ENCODE measurements at regions not wholly inside any gene's neighbourhood (a gene's known extent, or its start where the extent isn't known, plus 50 kb on each side); places are given as distances from the start of the nearest gene placed in this dataset.

DNA sequence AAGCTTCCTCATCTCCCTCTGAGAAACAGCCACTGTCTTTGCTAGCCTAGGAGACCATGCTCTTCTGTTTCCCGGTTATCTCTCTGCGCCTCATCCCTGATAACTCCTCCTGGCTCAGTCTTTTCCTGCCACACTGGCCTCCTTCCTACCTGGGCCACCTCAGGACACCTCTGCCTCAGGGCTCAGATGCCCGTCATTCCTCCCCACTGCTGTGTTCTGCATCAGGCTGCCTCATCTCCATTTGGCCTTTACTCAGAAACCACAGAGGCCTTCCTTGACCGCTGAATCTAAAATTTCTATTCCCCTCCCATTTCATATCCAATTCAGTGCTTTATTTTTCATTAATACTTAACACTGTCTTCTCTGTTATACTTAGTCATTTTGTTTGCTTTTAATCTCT, 311.0 kb upstream of the RGS6 start:
- Mint-ChIP-seq H3K27me3 (ENCODE audit: low read depth) (no peaks in the 10 kb centered on the region), H3K27ac (ENCODE audit: unreplicated experiment) (no peak overlapping the region), H3K4me3 (no peak overlapping the region), H3K4me1 (peaks cover 11% of the 10 kb centered on the region), H3K9me3 (no peaks in the 10 kb centered on the region), H3K36me3 (ENCODE audit: low read depth) (peaks cover 13% of the 10 kb centered on the region)
- no peak for DNase-seq (ENCODE audit: low read depth, low spot score)
- TF ChIP-seq, protein P1, sequence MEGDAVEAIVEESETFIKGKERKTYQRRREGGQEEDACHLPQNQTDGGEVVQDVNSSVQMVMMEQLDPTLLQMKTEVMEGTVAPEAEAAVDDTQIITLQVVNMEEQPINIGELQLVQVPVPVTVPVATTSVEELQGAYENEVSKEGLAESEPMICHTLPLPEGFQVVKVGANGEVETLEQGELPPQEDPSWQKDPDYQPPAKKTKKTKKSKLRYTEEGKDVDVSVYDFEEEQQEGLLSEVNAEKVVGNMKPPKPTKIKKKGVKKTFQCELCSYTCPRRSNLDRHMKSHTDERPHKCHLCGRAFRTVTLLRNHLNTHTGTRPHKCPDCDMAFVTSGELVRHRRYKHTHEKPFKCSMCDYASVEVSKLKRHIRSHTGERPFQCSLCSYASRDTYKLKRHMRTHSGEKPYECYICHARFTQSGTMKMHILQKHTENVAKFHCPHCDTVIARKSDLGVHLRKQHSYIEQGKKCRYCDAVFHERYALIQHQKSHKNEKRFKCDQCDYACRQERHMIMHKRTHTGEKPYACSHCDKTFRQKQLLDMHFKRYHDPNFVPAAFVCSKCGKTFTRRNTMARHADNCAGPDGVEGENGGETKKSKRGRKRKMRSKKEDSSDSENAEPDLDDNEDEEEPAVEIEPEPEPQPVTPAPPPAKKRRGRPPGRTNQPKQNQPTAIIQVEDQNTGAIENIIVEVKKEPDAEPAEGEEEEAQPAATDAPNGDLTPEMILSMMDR (conservative IDR thresholded peaks at IDR 0.05) = no peak

DNA sequence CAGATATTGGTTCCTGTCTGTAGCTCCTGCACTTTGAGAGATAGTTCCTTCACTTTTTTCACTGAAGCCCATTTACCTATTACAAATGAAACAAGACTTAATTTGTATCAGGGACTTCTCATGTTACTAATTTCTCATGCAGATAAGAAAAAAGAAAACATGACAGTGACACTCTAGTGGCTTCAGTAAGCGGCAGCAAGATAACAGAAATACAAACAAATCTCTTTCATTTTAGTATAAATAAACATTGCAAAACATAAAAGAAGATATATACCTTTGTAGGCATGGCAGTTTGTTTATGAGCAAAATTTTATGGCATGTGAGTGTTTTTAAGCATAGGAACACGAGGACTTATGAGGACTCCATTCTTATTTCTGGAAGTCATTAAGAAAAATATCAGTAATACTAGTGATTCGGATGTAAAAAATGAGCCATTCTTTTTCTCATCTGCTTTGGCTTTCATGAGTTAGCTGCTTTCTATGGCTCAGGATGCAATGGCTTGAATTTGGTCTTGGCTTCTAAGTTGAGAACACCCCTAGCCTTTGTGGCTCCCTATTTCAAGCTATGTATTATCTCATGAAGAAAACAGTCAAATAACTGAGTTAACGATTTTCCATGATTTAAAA, 310.1 kb upstream of the RGS6 start:
- Mint-ChIP-seq H3K4me3 (no peak overlapping the region), H3K9me3 (no peaks in the 10 kb centered on the region), H3K27ac (ENCODE audit: unreplicated experiment) (no peak overlapping the region), H3K36me3 (ENCODE audit: low read depth) (peaks cover 13% of the 10 kb centered on the region), H3K27me3 (ENCODE audit: low read depth) (no peaks in the 10 kb centered on the region), H3K4me1 (peaks cover 14% of the 10 kb centered on the region)
- TF ChIP-seq, protein P1 (conservative IDR thresholded peaks at IDR 0.05) = no peak
- no peak for DNase-seq (ENCODE audit: low read depth, low spot score)

DNA sequence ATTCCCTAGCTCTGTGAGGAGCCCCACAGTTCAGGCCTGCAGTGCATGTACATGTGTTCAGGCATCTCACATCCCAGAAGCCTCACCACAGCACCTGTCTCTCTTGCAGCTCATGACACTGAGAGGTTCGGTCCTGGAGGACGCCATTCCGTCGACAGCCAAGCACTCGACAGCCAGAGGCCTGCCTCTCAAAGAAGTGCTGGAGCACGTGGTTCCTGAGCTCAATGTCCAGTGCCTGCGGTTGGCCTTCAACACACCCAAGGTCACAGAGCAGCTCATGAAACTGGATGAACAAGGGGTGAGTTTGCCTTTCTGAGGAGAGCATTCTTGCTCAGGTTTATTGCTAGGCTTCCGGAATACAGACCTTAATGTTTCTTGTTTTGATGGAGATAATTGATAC, 308.3 kb upstream of the RGS6 start:
- Mint-ChIP-seq H3K9me3 (no peaks in the 10 kb centered on the region), H3K27ac (ENCODE audit: unreplicated experiment) (no peak overlapping the region), H3K27me3 (ENCODE audit: low read depth) (no peaks in the 10 kb centered on the region), H3K36me3 (ENCODE audit: low read depth) (peaks cover 17% of the 10 kb centered on the region), H3K4me1 (peaks cover 14% of the 10 kb centered on the region), H3K4me3 (no peak overlapping the region)
- no peak for DNase-seq (ENCODE audit: low read depth, low spot score)
- TF ChIP-seq, protein P1 (conservative IDR thresholded peaks at IDR 0.05) = no peak

DNA sequence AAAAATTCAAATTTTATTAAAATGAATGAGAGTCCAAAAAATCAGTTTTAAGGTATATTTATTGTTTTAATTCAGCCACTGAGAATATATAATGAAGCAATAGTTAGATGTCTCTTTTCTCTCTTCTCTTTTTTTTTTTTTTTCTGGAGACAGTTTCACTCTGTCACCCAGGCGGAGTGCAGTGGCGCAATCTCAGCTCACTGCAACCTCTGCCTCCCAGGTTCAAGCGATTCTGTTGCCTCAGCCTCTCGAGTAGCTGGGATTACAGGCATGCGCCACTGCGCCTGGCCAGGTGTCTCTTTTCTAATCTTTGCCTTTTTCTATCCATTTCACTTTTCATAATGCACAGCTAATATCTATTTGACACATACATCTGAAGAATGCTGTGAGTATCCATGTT, 307.1 kb upstream of the RGS6 start:
- H3K27ac Mint-ChIP-seq (ENCODE audit: unreplicated experiment) = no peak overlapping the region
- no peak for DNase-seq (ENCODE audit: low read depth, low spot score)
- peaks cover 14% of the 10 kb centered on the region for H3K4me1 Mint-ChIP-seq
- TF ChIP-seq, protein P1 (conservative IDR thresholded peaks at IDR 0.05) = no peak
- no peak overlapping the region for H3K4me3 Mint-ChIP-seq
- peaks cover 16% of the 10 kb centered on the region for H3K36me3 Mint-ChIP-seq (ENCODE audit: low read depth)
- no peaks in the 10 kb centered on the region for H3K27me3 Mint-ChIP-seq (ENCODE audit: low read depth)
- no peaks in the 10 kb centered on the region for H3K9me3 Mint-ChIP-seq

DNA sequence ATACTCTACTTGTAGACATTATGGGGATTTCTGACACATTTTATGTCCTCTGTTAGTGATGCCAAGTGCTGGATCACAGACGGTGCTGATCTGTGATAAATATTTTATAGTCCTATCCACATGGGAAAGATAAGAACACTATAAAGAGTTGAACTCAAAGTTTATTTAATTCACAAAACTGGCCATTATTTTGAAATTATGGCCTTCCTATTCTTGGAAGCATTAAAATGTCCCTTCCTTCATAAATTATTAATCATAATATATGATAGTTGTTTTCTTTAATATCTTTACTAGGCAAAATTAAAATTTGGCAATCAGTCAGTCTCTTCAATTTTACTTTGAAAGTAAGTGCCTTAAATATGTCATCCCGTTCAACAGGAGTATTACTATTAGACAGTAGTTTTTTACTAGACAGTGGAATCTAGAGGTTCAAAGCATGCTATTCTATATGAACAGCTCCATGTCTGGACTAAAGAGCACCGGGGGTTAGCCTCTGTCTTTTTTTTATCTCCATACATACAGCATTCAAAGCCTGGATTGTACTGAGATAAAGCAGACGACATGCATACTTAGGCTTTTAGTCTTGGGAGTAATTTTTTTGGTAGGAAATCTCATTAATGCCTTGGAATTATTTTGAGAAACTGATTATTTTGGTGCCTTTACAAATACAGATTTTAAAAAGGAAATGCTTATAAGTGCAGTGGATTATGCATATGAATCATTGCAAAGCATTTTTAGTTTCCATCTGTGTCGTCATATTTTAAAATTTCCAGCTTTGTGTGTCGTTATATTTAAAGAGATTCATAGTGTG, 306.1 kb upstream of the RGS6 start:
- Mint-ChIP-seq H3K4me1 (peaks cover 14% of the 10 kb centered on the region), H3K27ac (ENCODE audit: unreplicated experiment) (no peak overlapping the region)

More for the DNA sequence above, 306.1 kb upstream of the RGS6 start:
- Mint-ChIP-seq H3K36me3 (ENCODE audit: low read depth) (peaks cover 10% of the 10 kb centered on the region), H3K27me3 (ENCODE audit: low read depth) (no peaks in the 10 kb centered on the region), H3K9me3 (peaks cover 2% of the 10 kb centered on the region), H3K4me3 (no peak overlapping the region)
- DNase-seq (ENCODE audit: low read depth, low spot score) = no peak
- TF ChIP-seq, protein P1 (conservative IDR thresholded peaks at IDR 0.05) = no peak

Data from neural crest cell (in vitro differentiated cells).